ENCODE measurements at regions not wholly inside any gene's neighbourhood (a gene's known extent, or its start where the extent isn't known, plus 50 kb on each side); places are given as distances from the start of the nearest gene placed in this dataset.
"Not testable (repeated sequence)": the region's sequence is repeated elsewhere in the genome, so short reads cannot be mapped to it uniquely, and the experiment has no call there.

GRCh38 chr9:63450836-63451235, 1834.2 kb downstream of the FOXD4L5 start:
- DNase-seq (ENCODE audit: low read depth in 2 of 2) = not testable (repeated sequence)

DNA sequence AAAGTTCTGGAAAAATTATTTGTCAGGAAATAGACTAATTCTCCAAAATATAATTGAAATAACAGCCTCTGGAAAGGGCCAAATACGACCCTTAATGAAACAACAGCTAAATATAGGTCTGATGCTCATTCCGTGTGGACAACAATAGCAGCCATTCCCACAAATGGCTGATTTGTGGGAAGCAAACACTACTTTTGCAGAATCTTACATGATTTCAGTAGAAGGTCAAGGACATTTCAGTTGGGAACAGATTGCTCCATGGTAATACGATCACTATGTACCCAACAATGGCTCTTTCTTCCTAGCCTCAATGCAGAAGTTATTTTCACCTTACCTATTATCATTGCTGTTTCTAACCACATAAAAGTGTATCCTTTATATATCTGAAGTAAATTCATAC, 1859.9 kb downstream of the FOXD4L5 start:
- not testable (repeated sequence) for DNase-seq (ENCODE audit: low read depth in 2 of 2)

GRCh38 chr9:63390897-63391296, 1894.1 kb downstream of the FOXD4L5 start:
- DNase-seq (ENCODE audit: low read depth in 2 of 2) = not testable (repeated sequence)

DNA sequence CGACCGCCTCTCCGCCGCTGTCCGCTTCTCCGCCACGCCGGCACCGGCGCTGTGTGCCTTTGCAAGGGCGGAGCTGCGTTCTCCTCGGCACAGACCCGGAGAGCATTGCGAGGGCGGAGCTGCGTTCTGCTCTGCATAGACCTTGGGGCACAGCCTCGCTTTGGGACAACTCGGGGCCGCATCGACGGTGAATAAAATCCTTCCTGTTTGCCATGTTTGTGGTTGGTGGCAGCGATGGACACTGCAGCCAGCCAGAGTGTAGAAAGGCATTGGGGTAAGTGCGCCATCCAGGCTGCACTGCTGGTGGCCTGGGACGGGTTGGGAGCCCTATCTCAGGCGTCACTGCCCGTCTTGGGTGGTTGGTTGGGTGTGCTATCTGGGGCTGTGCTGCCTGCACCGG, 1899.5 kb downstream of the FOXD4L5 start:
- DNase-seq (ENCODE audit: low read depth in 2 of 2) = not testable (repeated sequence)

GRCh38 chr9:63379864-63380263, 1905.1 kb downstream of the FOXD4L5 start:
- not testable (repeated sequence) for DNase-seq (ENCODE audit: low read depth in 2 of 2)

DNA sequence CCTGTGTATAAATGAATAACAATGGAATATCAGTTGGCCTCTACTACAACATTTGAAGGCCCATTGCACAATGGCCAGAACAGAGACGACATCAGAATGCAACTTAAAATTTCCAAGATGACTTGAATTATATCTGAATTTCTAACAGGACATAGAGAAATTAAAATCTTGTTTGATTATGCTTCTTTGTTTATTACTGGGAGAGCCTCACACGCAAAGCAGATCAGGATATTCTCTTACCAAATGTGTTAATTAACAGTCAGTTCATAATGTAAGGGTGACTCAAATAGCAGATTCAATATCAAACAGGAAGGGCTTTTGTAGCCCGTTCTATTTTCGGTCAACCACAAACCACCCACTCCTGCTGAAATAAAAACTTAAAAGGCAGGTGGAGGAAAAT, 1930.8 kb downstream of the FOXD4L5 start:
- not testable (repeated sequence) for DNase-seq (ENCODE audit: low read depth in 2 of 2)

GRCh38 chr9:63347347-63347746, 1937.7 kb downstream of the FOXD4L5 start:
- DNase-seq (ENCODE audit: low read depth in 2 of 2) = not testable (repeated sequence)

DNA sequence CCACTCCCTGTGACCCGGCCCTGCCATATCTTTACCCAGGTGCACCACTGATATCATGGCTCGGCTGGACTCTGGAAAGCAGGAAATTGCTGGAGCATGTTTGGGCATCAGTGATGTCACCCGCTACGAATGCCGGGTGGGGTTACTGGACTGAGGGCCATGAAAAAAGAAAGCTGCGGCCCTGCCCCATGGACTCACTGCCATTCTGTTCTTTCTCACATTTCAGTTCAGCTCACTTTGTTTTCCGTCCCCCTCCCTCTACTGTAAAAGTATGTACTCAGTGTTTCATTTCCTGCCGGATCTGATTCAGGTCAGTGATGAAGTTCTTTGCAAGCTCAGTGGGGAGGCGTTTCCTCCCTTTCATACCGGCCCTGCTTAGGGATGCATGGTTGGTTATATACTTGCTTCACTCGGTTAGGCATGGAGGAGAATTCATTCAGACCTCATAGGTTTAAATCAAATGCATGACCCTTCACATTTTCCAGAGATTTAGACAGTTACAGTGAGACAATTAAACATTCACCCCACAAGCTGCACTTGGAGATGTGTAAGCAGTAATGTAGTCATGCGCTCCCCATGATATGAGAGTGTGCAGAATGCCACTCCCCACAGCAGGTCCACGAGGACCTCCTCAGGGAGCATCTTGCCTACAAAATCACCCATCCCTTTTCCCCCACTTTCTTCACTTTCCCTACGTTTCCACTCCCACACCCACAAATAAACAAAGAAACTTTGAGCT, 1938.5 kb downstream of the FOXD4L5 start:
- DNase-seq (ENCODE audit: low read depth in 2 of 2) = not testable (repeated sequence)

GRCh38 chr9:63344408-63344807, 1940.6 kb downstream of the FOXD4L5 start:
- not testable (repeated sequence) for DNase-seq (ENCODE audit: low read depth in 2 of 2)

GRCh38 chr9:63342528-63342927, 1942.5 kb downstream of the FOXD4L5 start:
- not testable (repeated sequence) for DNase-seq (ENCODE audit: low read depth in 2 of 2)

DNA sequence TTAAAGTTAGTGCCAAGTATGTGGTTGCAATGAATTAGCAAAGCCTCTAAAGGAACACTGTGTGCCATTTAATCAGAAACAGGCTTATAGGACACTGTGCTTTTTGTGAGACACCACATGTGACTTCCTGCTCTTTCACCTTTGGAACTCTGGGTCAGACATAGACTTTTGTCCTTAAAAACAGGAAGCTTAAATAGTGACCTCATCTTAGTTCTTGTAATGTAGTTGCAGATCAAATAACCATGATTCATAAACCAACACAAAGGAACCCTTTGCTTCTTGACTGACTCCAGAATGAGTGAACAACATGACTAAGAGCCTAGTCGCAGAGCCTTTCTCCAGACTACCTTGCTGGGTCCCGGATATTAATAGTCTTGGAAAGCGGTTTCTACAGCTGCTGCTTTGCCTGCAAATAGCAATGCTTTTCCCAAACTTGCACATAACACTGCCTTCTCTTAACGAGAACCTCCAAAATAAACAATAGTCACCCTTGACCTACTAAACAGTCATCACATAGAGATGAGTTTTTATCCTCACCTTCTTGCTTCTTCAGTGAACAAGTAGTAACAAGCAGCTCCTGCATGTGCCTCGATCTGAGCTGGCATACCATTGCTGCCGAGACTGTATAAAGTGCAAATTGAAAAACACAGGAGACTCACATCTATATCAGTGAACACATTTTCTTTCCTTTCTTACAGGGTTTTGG, 1947.0 kb downstream of the FOXD4L5 start:
- peak in 1 of 2 experiments; percentile 6 for DNase-seq (ENCODE audit: low read depth in 2 of 2)

DNA sequence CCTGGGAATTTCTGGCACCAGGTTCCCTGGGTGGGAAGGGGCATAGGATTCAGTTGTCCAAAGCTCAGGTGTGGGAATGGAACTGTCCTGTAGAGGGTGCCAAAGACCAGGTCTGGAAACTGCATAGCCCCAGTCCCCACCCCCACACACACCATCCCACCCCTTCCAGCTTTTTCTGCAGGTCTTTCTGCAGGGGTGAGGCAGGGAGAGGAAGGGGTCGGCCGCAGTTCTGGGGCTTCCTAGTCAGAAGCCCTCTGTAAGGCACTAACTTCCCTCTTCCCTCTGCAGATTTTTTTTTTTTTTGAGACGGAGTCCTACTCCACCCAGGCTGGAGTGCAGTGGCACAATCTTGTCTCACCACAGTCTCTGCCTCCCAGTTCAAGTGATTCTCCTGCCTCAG, 1949.7 kb downstream of the FOXD4L5 start:
- not testable (repeated sequence) for DNase-seq (ENCODE audit: low read depth in 2 of 2)

DNA sequence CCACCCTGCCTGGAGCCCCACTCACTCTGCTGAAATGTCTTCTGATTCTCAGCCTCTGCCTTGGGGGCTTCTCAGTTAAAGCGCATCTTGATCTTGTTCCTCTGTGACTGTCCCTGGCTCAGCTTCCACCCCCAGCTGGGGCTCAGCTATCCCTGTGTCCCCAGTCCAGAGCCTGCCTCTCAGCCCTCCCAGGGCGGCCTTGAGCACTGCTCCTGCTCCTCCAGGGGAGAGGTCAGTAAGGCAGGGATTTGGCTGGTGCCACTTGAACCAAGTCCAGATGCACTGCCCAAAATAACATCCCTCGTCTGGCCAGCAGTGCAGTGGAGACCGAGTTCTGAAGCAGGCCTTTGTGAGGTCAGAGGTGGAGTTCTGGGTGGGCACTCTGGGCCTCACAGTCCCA, 1950.8 kb downstream of the FOXD4L5 start:
- not testable (repeated sequence) for DNase-seq (ENCODE audit: low read depth in 2 of 2)

DNA sequence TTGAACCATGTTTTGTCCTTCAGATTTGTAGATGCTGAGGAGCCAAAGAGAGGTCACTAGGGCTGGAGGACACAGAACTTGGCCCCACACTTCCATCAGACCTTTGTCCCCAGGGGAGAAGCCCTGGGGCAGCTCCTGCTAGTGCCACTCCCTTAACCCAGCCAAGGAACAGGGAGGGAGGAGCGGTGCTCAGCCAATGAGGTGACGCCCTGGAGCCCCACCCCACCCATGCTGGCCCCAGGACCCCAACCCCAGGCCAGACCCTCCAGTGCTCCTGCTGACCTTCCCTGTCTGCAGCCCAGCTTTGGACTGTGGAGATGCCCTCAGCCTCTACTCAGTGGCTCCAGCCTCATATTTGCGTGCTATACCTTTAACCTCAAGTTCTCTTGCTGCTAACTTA, 1951.9 kb downstream of the FOXD4L5 start:
- DNase-seq (ENCODE audit: low read depth in 2 of 2) = not testable (repeated sequence)

- DNase-seq (ENCODE audit: low read depth in 2 of 2) = not testable (repeated sequence)
Observed at GRCh38 chr9:63328313-63328712, 1956.7 kb downstream of the FOXD4L5 start.

DNA sequence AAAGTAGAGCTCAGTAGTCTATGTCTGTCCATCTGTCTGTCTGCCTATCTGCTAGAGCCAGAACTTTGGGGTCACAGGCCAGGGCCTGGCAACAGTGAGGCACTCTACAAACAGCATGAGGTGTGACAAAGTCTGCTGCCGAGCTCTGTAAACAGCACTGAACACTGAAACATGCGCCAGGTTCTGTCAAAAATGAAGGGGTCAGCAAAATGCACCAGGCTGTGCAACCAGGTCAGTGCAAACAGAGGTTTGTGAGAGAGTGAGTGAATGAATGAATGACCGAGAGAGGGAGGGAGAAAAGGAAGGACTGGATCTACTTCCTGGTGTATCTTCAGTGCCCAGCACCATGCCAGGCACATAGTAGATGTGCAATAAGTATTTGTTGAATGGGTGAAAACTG, 1957.8 kb downstream of the FOXD4L5 start:
- DNase-seq (ENCODE audit: low read depth in 2 of 2) = not testable (repeated sequence)

DNA sequence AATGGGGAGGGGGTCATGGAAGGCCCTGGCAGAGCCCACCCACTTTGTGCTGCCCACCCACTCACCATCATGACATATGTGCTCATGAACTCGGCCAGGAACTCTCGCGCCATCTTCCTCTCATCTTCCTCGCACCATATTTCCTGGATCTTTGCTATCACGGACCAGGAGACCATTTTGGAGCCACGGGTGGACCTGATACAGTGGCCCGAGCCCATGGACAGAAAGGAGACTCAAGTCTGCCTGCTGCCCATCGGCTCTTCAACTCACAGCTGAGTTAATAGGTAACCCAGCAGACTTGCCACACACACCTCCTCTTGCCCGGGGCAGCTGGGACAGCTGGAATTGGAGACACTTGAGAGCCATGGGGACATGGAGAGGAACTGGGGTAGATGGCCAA, 1958.3 kb downstream of the FOXD4L5 start:
- DNase-seq (ENCODE audit: low read depth in 2 of 2) = not testable (repeated sequence)

DNA sequence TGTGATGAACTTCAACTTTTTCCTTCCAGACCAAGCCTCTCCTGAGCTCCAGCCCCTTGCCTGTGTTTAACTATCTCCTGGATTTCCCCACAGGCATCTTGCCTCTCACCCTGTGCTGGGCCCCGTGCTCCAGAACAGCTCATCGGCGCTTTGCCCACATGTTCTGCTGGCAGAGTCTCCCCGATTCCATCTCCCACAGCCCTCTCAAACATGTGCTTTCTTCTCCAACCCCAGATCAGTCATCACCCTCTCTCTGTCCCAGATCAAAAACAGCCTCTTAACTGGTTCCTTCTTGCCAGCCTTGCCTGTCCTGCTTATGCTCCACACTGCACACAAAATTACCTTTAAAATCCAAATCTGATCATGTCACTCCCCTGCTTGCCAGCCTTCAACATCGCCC, 1959.3 kb downstream of the FOXD4L5 start:
- not testable (repeated sequence) for DNase-seq (ENCODE audit: low read depth in 2 of 2)

DNA sequence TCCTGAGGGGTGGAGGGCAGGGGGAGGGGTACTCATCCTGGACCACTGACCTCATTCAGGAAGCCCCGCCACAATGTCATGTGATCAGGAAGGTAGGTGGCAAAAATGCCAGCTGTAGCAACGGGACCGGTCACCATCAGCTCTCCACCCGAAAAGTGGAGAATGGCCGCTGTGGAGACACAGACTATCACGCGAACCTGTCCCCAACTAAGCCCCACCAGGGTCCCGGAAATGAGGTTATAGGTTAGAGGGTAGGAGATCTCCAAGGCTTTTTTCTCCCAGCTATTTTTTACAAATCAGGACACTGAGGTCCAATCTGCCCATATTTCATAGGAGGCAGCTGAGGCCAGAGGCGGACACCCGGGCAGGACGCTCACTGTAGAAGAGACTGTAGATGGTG, 1966.9 kb downstream of the FOXD4L5 start:
- not testable (repeated sequence) for DNase-seq (ENCODE audit: low read depth in 2 of 2)

- not testable (repeated sequence) for DNase-seq (ENCODE audit: low read depth in 2 of 2)
Observed at GRCh38 chr9:63315387-63315786, 1969.6 kb downstream of the FOXD4L5 start.

GRCh38 chr9:63296848-63297247, 1988.2 kb downstream of the FOXD4L5 start:
- DNase-seq (ENCODE audit: low read depth in 2 of 2) = not testable (repeated sequence)

DNA sequence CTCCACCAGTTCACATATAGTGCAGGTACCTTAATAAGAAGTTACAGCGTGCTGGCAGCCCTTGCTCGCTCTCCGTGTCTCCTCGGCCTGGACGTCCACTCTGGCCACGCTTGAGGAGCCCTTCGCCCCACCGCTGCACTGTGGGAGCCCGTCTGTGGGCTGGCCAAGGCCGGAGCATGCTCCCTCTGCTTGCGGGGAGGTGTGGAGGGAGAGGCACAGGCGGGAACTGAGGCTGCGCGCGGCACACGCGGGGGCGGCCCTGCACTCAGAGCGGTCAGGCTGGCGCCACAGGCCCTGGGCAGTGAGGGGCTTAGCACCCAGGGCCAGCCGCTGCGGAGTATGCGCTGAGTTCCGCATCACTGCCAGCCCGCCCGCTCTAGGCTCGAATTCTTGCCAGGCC, 1988.6 kb downstream of the FOXD4L5 start:
- DNase-seq (ENCODE audit: low read depth in 2 of 2) = not testable (repeated sequence)

GRCh38 chr9:63289971-63290370, 1995.0 kb downstream of the FOXD4L5 start:
- not testable (repeated sequence) for DNase-seq (ENCODE audit: low read depth in 2 of 2)

Data from stimulated activated CD4-positive, alpha-beta T cell treated with anti-CD3 and anti-CD28 coated beads, Interleukin-12 subunit alpha, Interleukin-12 subunit beta, amount 100 ng/mL, for 24 hours (primary cell).